GM12873 (cell line): ENCODE measurements at regions not wholly inside any gene's neighbourhood (a gene's known extent, or its start where the extent isn't known, plus 50 kb on each side); places are given as distances from the start of the nearest gene placed in this dataset.

Experiments
- CTCF ChIP-seq: IDR thresholded peaks from 2 replicates; pipeline ENCODE4 v1.5.1; 2012; ENCODE audit warnings: low read depth, mild to moderate bottlenecking, moderate library complexity, low read length, control low read depth; ENCODE audit not compliant: insufficient read depth; ENCODE audit errors: missing control alignments

GRCh38 chr18:42184685-42185477 lies 229.8 kb downstream of the PIK3C3 start:
- TF ChIP-seq CTCF, result no peak

DNA sequence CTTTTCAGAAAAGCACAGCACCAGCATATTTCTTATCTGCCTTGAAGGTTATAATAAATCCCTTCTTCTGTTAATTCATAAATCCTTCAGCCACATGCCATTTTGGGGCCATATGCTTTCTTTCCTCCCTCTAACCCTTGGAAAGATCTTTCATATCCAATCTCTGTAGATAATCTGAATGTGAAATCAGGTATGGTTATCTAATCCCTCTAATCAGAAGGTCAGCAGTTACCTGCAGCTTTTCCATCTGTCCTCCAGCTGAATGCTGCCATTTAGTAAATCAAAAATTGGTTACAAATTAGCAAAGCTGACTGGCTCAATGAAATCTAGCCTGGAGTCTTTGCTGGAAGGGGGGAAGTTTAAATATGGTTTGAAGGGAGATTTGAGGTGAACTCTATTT lies 230.5 kb downstream of the PIK3C3 start:
- TF ChIP-seq CTCF, result no peak

DNA sequence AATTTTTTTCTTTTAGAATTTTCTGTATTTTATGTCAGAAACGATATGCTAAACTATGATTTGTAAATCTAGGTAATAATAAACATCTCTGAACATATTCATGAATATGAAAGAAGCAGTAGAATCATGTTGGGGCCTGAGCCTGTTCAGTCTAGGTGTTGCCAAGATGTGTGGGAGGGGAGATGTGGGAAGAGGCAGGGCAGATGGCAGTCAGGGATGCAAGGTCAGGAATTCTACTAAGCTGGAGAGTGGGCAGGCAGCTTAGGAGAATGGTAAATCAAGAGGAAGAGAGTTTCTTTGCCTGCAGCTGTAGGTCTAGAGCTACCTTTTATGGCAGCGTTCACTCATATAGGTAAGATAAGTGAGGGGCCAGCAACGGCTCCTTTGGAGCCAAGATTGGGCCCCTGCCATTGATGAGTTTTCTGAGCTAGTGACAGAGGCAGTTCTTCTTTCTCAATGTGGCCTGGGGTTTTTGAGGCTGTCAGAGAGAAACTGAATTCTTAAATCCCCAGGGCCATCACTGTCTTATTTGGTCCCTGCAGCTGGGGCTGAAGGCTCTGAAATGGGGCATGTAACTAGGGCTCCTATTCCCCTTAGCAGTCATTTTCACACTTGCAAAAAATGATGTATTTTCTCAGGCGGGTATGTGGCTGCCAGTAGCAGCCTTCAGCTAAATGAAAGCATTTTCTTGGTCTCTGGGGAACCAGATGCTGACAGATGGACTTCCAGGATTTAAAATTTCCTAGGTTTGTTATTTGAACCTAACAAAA lies 232.8 kb downstream of the PIK3C3 start:
- TF ChIP-seq CTCF, result no peak

DNA sequence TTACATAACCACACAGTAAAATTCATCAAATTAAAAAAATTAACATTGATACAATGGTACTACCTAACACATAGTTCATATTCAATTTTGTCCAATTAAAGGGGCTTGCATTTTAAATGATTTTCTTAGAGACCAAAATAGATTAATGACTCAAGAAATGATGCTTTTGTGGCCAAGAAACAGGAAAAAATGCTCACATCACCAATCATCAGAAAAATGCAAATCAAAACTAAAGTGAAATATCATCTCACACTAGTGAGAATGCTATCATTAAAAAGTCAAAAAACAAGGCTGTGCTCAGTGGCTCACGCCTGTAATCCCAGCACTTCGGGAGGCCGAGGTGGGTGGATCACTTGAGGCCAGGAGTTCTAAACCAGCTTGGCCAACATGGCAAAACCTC lies 235.6 kb downstream of the PIK3C3 start:
- no peak for TF ChIP-seq CTCF

- TF ChIP-seq CTCF, result no peak
These were observed 237.5 kb downstream of the PIK3C3 start for GRCh38 chr18:42192251-42193248.

DNA sequence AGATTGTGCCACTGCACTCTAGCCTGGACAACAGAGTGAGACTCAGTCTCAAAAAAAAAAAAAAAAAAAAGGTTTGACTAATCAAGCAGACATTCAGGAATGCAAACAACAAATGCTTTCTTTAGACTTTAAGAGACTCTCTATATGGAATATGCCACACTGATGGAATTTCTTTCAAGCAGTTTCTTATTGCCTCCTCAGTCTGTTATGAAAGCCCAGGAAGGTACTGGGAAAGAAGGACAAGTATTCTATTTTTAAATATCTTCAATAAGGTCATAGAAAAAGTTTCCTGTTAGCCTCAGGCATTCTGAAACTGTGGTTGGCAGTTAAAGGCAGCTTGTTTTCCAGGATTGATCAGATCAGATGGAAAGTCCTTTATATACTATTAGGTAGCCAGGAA lies 241.6 kb downstream of the PIK3C3 start:
- TF ChIP-seq CTCF, result no peak
